ENCODE measurements at regions not wholly inside any gene's neighbourhood (a gene's known extent, or its start where the extent isn't known, plus 50 kb on each side); places are given as distances from the start of the nearest gene placed in this dataset.
"Not testable (repeated sequence)": the region's sequence is repeated elsewhere in the genome, so short reads cannot be mapped to it uniquely, and the experiment has no call there.

DNA sequence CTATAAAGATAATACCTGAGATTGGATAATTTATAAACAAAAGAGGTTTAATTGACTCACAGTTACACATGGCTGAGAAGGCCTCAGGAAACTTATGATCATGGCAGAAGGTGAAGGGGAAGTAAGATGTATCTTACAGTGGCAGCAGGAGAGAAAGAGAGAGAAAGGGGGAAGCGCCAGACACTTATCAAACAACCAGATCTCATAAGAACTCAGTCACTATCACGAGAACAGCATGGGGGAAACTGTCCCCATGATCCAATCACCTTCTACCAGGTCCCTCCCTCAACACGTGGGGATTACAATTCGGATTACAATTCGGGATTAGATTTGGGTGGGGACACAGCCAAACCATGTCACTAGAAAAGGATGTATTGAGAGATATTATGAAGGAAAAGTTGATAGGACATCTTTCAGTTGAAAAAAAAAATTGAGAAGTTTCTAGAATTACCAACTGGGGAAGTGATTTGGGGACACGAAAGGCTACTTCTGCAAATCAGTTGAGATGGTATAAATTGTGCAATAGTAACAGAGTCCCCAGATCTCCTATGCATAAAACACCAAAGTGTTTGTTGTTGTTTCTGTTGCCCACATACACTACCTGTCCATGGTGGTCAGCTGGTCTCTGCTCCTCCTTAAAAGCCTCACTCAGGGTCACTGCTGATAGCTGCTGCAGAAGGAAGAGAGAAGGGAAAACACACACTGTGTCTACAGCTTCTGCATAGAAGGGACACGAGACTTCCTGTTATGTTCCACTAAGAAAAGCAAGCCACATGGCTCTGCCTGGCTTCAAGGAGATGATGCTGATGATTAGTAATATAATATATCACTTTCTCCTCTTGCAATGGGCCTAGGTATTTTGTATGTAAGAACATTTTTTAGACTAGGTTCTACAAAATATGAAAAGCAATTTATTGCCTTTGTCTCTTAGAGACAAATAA, 465.5 kb downstream of the PDZRN4 start:
- Histone ChIP-seq H3K27ac (ENCODE audit: low read depth, low read length) (no peak overlapping the region), H3K4me3 (ENCODE audit: low read depth, low read length) (no peak overlapping the region), H3K4me1 (ENCODE audit: control insufficient read depth, insufficient read depth, low read length, unreplicated experiment) (no peaks in the 10 kb centered on the region), H3K27me3 (ENCODE audit: insufficient read depth, low read length) (no peaks in the 10 kb centered on the region), H2AFZ (ENCODE audit: low read length, unreplicated experiment) (no peak overlapping the region), H3K79me2 (ENCODE audit: control insufficient read depth, insufficient read depth, low read length, unreplicated experiment) (no peaks in the 10 kb centered on the region), H3K36me3 (ENCODE audit: insufficient read depth, low read length) (no peaks in the 10 kb centered on the region)

GRCh38 chr12:41652981-41653380, 464.9 kb downstream of the PDZRN4 start:
- Histone ChIP-seq H2AFZ (ENCODE audit: low read length, unreplicated experiment) (no peak overlapping the region), H3K27ac (ENCODE audit: low read depth, low read length) (no peak overlapping the region), H3K79me2 (ENCODE audit: control insufficient read depth, insufficient read depth, low read length, unreplicated experiment) (no peaks in the 10 kb centered on the region), H3K4me3 (ENCODE audit: low read depth, low read length) (no peak overlapping the region; the same call in 1 of the 2 replicates), H3K27me3 (ENCODE audit: insufficient read depth, low read length) (no peaks in the 10 kb centered on the region), H3K36me3 (ENCODE audit: insufficient read depth, low read length) (no peaks in the 10 kb centered on the region), H3K4me1 (ENCODE audit: control insufficient read depth, insufficient read depth, low read length, unreplicated experiment) (no peaks in the 10 kb centered on the region)

DNA sequence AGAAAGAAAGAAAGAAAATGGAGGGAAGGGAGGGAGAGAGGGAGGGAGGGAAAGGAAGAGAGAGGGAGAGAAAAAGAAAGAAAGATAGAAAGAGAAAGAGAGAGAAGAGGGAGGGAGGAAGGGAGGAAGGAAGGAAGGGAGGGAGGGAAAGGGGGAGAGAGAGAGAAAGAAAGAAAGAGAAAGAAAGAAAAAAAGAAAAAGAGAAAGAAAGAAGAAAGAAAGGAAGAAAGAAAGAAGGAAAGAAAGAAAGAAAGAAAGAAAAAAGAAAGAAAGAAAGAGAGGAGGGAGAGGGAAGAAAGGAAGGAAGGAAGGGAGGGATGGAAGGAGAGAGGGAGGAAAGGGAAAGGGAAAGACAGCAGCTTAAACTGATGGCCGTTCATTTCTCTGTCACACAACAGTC, 457.5 kb downstream of the PDZRN4 start:
- H3K4me3 ChIP-seq (ENCODE audit: low read depth, low read length): no peak overlapping the region
- H3K27me3 ChIP-seq (ENCODE audit: insufficient read depth, low read length): no peaks in the 10 kb centered on the region
- H3K27ac ChIP-seq (ENCODE audit: low read depth, low read length): no peak overlapping the region
- H2AFZ ChIP-seq (ENCODE audit: low read length, unreplicated experiment): no peak overlapping the region
- no peaks in the 10 kb centered on the region for H3K4me1 ChIP-seq (ENCODE audit: control insufficient read depth, insufficient read depth, low read length, unreplicated experiment)
- no peaks in the 10 kb centered on the region for H3K79me2 ChIP-seq (ENCODE audit: control insufficient read depth, insufficient read depth, low read length, unreplicated experiment)
- no peaks in the 10 kb centered on the region for H3K36me3 ChIP-seq (ENCODE audit: insufficient read depth, low read length)

GRCh38 chr12:41642808-41643207, 454.7 kb downstream of the PDZRN4 start:
- not testable (repeated sequence) for H3K79me2 ChIP-seq (ENCODE audit: control insufficient read depth, insufficient read depth, low read length, unreplicated experiment); H3K4me1 ChIP-seq (ENCODE audit: control insufficient read depth, insufficient read depth, low read length, unreplicated experiment); H3K27ac ChIP-seq (ENCODE audit: low read depth, low read length); H3K4me3 ChIP-seq (ENCODE audit: low read depth, low read length); H2AFZ ChIP-seq (ENCODE audit: low read length, unreplicated experiment); H3K36me3 ChIP-seq (ENCODE audit: insufficient read depth, low read length); H3K27me3 ChIP-seq (ENCODE audit: insufficient read depth, low read length)

GRCh38 chr12:41636653-41637052, 448.5 kb downstream of the PDZRN4 start:
- H3K4me3 ChIP-seq (ENCODE audit: low read depth, low read length): no peak overlapping the region
- H2AFZ ChIP-seq (ENCODE audit: low read length, unreplicated experiment): no peak overlapping the region
- no peaks in the 10 kb centered on the region for H3K79me2 ChIP-seq (ENCODE audit: control insufficient read depth, insufficient read depth, low read length, unreplicated experiment)
- H3K4me1 ChIP-seq (ENCODE audit: control insufficient read depth, insufficient read depth, low read length, unreplicated experiment): no peaks in the 10 kb centered on the region
- no peaks in the 10 kb centered on the region for H3K36me3 ChIP-seq (ENCODE audit: insufficient read depth, low read length)
- no peak overlapping the region for H3K27ac ChIP-seq (ENCODE audit: low read depth, low read length)
- no peaks in the 10 kb centered on the region for H3K27me3 ChIP-seq (ENCODE audit: insufficient read depth, low read length)

DNA sequence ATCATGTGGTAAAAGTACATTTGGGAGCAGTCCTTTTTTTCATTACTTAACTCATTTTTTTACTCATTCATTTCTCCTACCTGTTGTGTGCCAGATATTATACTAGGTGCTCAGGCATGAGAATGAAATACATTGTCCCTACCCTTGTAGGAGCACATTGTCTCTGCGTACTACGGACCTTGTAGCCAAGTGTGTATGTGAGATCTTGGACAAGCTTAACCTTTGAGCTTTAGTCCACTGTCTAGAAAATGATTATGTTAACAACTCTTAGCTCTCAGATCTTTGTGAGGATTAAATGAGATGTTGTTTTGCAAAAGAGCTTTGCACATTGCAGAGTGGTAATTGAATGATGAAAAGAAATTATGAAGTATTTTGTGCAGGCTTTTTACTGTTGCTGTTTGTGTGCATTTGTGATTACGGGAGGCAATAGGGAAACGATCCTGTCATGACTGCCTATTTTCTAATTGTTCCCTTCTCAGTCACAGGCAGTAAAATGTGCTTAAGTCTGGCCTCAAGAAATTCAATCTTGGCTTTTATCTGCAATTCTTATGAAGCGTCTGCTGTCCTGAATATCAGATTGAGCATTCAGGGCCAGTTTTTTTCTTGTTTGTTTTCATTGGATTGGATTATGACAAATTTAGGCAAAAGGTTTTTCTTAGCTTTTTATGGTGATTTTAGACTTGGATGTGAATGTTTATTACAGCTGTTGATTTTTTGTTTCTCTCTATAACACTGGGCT, 447.7 kb downstream of the PDZRN4 start:
- Histone ChIP-seq H3K27me3 (ENCODE audit: insufficient read depth, low read length) (no peaks in the 10 kb centered on the region), H3K79me2 (ENCODE audit: control insufficient read depth, insufficient read depth, low read length, unreplicated experiment) (no peaks in the 10 kb centered on the region), H2AFZ (ENCODE audit: low read length, unreplicated experiment) (no peak overlapping the region), H3K27ac (ENCODE audit: low read depth, low read length) (no peak overlapping the region), H3K36me3 (ENCODE audit: insufficient read depth, low read length) (no peaks in the 10 kb centered on the region), H3K4me1 (ENCODE audit: control insufficient read depth, insufficient read depth, low read length, unreplicated experiment) (no peaks in the 10 kb centered on the region), H3K4me3 (ENCODE audit: low read depth, low read length) (no peak overlapping the region)

- Histone ChIP-seq H3K4me1 (ENCODE audit: control insufficient read depth, insufficient read depth, low read length, unreplicated experiment) (no peaks in the 10 kb centered on the region), H3K27ac (ENCODE audit: low read depth, low read length) (no peak overlapping the region), H3K79me2 (ENCODE audit: control insufficient read depth, insufficient read depth, low read length, unreplicated experiment) (no peaks in the 10 kb centered on the region), H2AFZ (ENCODE audit: low read length, unreplicated experiment) (no peak overlapping the region), H3K36me3 (ENCODE audit: insufficient read depth, low read length) (no peaks in the 10 kb centered on the region), H3K4me3 (ENCODE audit: low read depth, low read length) (no peak overlapping the region), H3K27me3 (ENCODE audit: insufficient read depth, low read length) (no peaks in the 10 kb centered on the region)
These were observed 446.0 kb downstream of the PDZRN4 start for GRCh38 chr12:41634091-41634490.

DNA sequence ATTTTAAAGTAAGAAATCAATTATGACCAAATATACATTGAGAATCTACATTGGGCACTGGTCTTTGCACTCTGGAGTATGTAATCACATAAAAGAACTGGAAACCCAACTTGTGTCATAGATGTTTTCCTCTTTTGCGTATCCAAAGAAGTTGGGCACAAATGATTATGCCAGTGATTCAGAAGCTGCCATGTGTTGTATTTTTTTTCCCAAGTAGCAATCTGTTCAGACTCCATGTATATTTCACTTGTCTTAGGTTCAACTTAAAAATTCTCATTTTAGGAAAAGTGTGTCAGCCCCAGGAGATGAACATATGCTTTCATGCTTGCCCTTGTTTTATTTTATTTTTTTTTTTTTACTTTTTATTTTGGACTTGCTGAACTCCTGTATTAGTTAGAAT, 441.5 kb downstream of the PDZRN4 start:
- Histone ChIP-seq H3K4me1 (ENCODE audit: control insufficient read depth, insufficient read depth, low read length, unreplicated experiment) (no peaks in the 10 kb centered on the region), H3K4me3 (ENCODE audit: low read depth, low read length) (no peak overlapping the region), H3K27me3 (ENCODE audit: insufficient read depth, low read length) (no peaks in the 10 kb centered on the region), H3K36me3 (ENCODE audit: insufficient read depth, low read length) (no peaks in the 10 kb centered on the region), H3K27ac (ENCODE audit: low read depth, low read length) (no peak overlapping the region), H2AFZ (ENCODE audit: low read length, unreplicated experiment) (no peak overlapping the region), H3K79me2 (ENCODE audit: control insufficient read depth, insufficient read depth, low read length, unreplicated experiment) (no peaks in the 10 kb centered on the region)

DNA sequence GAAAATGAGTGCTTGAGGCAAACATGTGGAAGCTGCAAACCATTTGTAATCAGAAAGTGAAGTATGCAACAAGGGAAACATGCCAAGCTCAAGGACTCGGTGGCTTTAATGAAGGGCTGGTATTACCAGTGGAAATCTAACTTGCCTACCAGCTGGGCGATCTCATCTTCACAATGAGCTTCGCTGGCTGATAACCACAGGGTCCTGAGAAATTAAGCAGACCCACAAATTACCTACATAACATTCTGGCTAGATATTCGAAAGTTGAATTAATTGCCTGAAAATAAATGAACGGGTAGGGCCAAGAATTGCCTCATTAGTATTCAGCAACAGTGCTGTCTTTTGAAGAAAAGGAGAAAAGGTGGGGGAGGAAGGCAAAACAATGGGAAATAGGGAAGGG, 439.4 kb downstream of the PDZRN4 start:
- Histone ChIP-seq H3K27me3 (ENCODE audit: insufficient read depth, low read length) (no peaks in the 10 kb centered on the region), H3K79me2 (ENCODE audit: control insufficient read depth, insufficient read depth, low read length, unreplicated experiment) (no peaks in the 10 kb centered on the region), H2AFZ (ENCODE audit: low read length, unreplicated experiment) (no peak overlapping the region), H3K4me1 (ENCODE audit: control insufficient read depth, insufficient read depth, low read length, unreplicated experiment) (no peaks in the 10 kb centered on the region), H3K36me3 (ENCODE audit: insufficient read depth, low read length) (no peaks in the 10 kb centered on the region), H3K27ac (ENCODE audit: low read depth, low read length) (no peak overlapping the region), H3K4me3 (ENCODE audit: low read depth, low read length) (no peak overlapping the region)

GRCh38 chr12:41624571-41624970, 436.5 kb downstream of the PDZRN4 start:
- H3K27ac ChIP-seq (ENCODE audit: low read depth, low read length): no peak overlapping the region

More at GRCh38 chr12:41624571-41624970, 436.5 kb downstream of the PDZRN4 start:
- Histone ChIP-seq H3K79me2 (ENCODE audit: control insufficient read depth, insufficient read depth, low read length, unreplicated experiment) (no peaks in the 10 kb centered on the region), H3K4me1 (ENCODE audit: control insufficient read depth, insufficient read depth, low read length, unreplicated experiment) (no peaks in the 10 kb centered on the region), H3K27me3 (ENCODE audit: insufficient read depth, low read length) (no peaks in the 10 kb centered on the region), H3K4me3 (ENCODE audit: low read depth, low read length) (no peak overlapping the region), H2AFZ (ENCODE audit: low read length, unreplicated experiment) (no peak overlapping the region), H3K36me3 (ENCODE audit: insufficient read depth, low read length) (no peaks in the 10 kb centered on the region)

All from ACC112 (cell line).